HepG2 (cell line): ENCODE measurements at regions not wholly inside any gene's neighbourhood (a gene's known extent, or its start where the extent isn't known, plus 50 kb on each side); places are given as distances from the start of the nearest gene placed in this dataset.

Source experiments
- ATAC-seq: fragments of 200-7000 bp; cut with Tn5 transposase; 3 replicates; pipeline ENCODE4 v1.9.1; 2020; ENCODE audit warnings: mild to moderate bottlenecking, moderate library complexity
- BruUV-seq: library from RNA; stranded (reverse); fragments of 400-500 nt; replicated peaks from 2 replicates; lab custom pipeline; 2021; lab: Mats Ljungman, UMichigan
- CTCF ChIA-PET: fragments of 300-600 bp; formaldehyde crosslinking; extraction: SDS; loops from one replicate; lab custom pipeline; 2021; ENCODE audit warnings: low total read pairs, inconsistent platforms, low intra/inter-chr PET ratio; lab: Yijun Ruan, JAX
- POLR2A ChIA-PET: fragments of 350-600 bp; sonication (Branson Sonifier 250); formaldehyde crosslinking; loops from one replicate; lab custom pipeline; 2020; ENCODE audit warnings: antibody characterized with exemption, inconsistent platforms; lab: Yijun Ruan, JAX
- DNase-seq: peaks from one replicate; pipeline ENCODE4 v3.0.0-alpha.2; 2015; ENCODE audit warnings: low spot score
- FAIRE-seq: peaks from 3 replicates; lab custom pipeline; 2011; peaks lifted over from hg19 to GRCh38; lab: Jason Lieb, UNC
- H2AFZ ChIP-seq: one replicate; pipeline ENCODE4 v1.6.1; 2011; ENCODE audit warnings: low read length, inconsistent platforms
- H3K27ac ChIP-seq: fragments of 300-600 bp; 3 replicates; pipeline ENCODE4 v1.8.0; 2011; ENCODE audit warnings: mixed run types, mild to moderate bottlenecking, mixed read lengths, low read length, inconsistent platforms; ENCODE audit not compliant: insufficient read depth; ENCODE audit errors: extremely low read length
- H3K27me3 ChIP-seq, 2 experiments: fragments of 200-600 bp in 1 of 2; 2 replicates in 1 of 2; 3 replicates in 1 of 2; pipeline versions ENCODE4 v1.6.0 to v1.8.0; 2011; ENCODE audit warnings: low read length in 2 of 2, mild to moderate bottlenecking in 2 of 2, moderate library complexity in 2 of 2, inconsistent platforms in 1 of 2; ENCODE audit not compliant: insufficient read depth in 2 of 2, control insufficient read depth in 1 of 2
- H3K36me3 ChIP-seq, 2 experiments: fragments of 200-600 bp in 1 of 2; replicated peaks in 1 of 2; 2 replicates in 1 of 2; 3 replicates in 1 of 2; pipeline versions ENCODE4 v1.5.1 to v1.8.0; 2011; ENCODE audit warnings: low read length in 2 of 2, inconsistent platforms in 1 of 2; ENCODE audit not compliant: insufficient read depth in 2 of 2, control insufficient read depth in 1 of 2
- H3K4me1 ChIP-seq: 2 replicates; pipeline ENCODE4 v1.5.1; 2012; ENCODE audit warnings: low read length, inconsistent platforms; ENCODE audit not compliant: insufficient read depth
- H3K4me2 ChIP-seq: 2 replicates; pipeline ENCODE4 v1.6.0; 2011; ENCODE audit warnings: low read depth, low read length, inconsistent platforms
- H3K4me3 ChIP-seq, 3 experiments: fragments of 200-600 bp in 1 of 3; sonication (generic), shearing (Covaris generic) in 1 of 3; replicated peaks in 1 of 3; 2 replicates each; pipeline ENCODE4 v1.5.1; 2011 to 2016; ENCODE audit warnings: low read length in 3 of 3, inconsistent platforms in 2 of 3, low read depth in 2 of 3, mild to moderate bottlenecking in 2 of 3, control low read depth in 1 of 3, mixed read lengths in 1 of 3; ENCODE audit not compliant: insufficient read depth in 1 of 3
- H3K79me2 ChIP-seq: one replicate; pipeline ENCODE4 v1.6.1; 2011; ENCODE audit warnings: low read length, inconsistent platforms; ENCODE audit not compliant: insufficient read depth
- H3K9ac ChIP-seq: 2 replicates; pipeline ENCODE4 v1.6.0; 2011; ENCODE audit warnings: mild to moderate bottlenecking, low read depth, low read length, inconsistent platforms; ENCODE audit not compliant: insufficient read depth
- H3K9me3 ChIP-seq: 2 replicates; pipeline ENCODE4 v1.5.1; 2012; ENCODE audit warnings: mild to moderate bottlenecking, low read length
- H4K20me1 ChIP-seq: 2 replicates; pipeline ENCODE4 v1.6.0; 2011; ENCODE audit warnings: inconsistent platforms, mild to moderate bottlenecking, low read length, moderate library complexity; ENCODE audit not compliant: insufficient read depth
- CCDC6 ChIP-seq: sonication (generic); formaldehyde crosslinking; IDR thresholded peaks from 2 replicates; pipeline ENCODE4 v1.8.1; 2022; ENCODE audit warnings: mild to moderate bottlenecking, missing genetic modification reagents, moderate library complexity
- EP300 ChIP-seq, 3 experiments: sonication (generic) in 1 of 3; formaldehyde crosslinking in 1 of 3; IDR thresholded peaks; 2 replicates each; pipeline versions ENCODE4 v1.5.1 to v1.6.1; 2011 to 2020; ENCODE audit warnings: low read depth in 2 of 3, low read length in 2 of 3, borderline replicate concordance in 1 of 3, improper control_type of control experiment in 1 of 3, mild to moderate bottlenecking in 1 of 3, missing genetic modification reagents in 1 of 3, moderate library complexity in 1 of 3
- HES4 ChIP-seq: sonication (generic); formaldehyde crosslinking; IDR thresholded peaks from 2 replicates; pipeline ENCODE4 v1.9.0; 2021; ENCODE audit warnings: mild to moderate bottlenecking, missing genetic modification reagents, borderline replicate concordance
- KDM6A ChIP-seq: IDR thresholded peaks from 2 replicates; pipeline ENCODE4 v1.6.1; 2016; ENCODE audit warnings: low read depth
- NBN ChIP-seq: fragments of 450-650 bp; conservative IDR thresholded peaks from 2 replicates; pipeline ENCODE4 v1.6.1; 2017
- NPAS2 ChIP-seq: sonication (generic); formaldehyde crosslinking; IDR thresholded peaks from 2 replicates; pipeline ENCODE4 v1.8.0; 2022; ENCODE audit warnings: mild to moderate bottlenecking, missing genetic modification reagents, borderline replicate concordance
- PHF8 ChIP-seq: sonication (generic); formaldehyde crosslinking; IDR thresholded peaks from 2 replicates; pipeline ENCODE4 v1.5.0; 2020; ENCODE audit warnings: missing genetic modification reagents
- SNAI1 ChIP-seq: sonication (generic); formaldehyde crosslinking; IDR thresholded peaks from 2 replicates; pipeline ENCODE4 v1.5.0; 2020; ENCODE audit warnings: mild to moderate bottlenecking, missing genetic modification reagents, borderline replicate concordance
- SP1 ChIP-seq, 2 experiments: fragments of 450-650 bp in 1 of 2; sonication (generic) in 1 of 2; formaldehyde crosslinking in 1 of 2; IDR thresholded peaks; 2 replicates each; pipeline versions ENCODE4 v1.4.0 to v1.6.1; 2016 to 2020; ENCODE audit warnings: missing genetic modification reagents in 1 of 2
- ZFP36L2 ChIP-seq: sonication (generic); formaldehyde crosslinking; IDR thresholded peaks from 2 replicates; pipeline ENCODE4 v1.4.0; 2020; ENCODE audit warnings: missing genetic modification reagents
- ZMYM3 ChIP-seq: sonication (generic); formaldehyde crosslinking; IDR thresholded peaks from 2 replicates; pipeline ENCODE4 v1.5.1; 2020; ENCODE audit warnings: mild to moderate bottlenecking, missing genetic modification reagents
- ZNF326 ChIP-seq: sonication (generic); formaldehyde crosslinking; IDR thresholded peaks from 2 replicates; pipeline ENCODE4 v1.4.0; 2020; ENCODE audit warnings: missing genetic modification reagents, borderline replicate concordance
- ZNF619 ChIP-seq: sonication (generic); formaldehyde crosslinking; IDR thresholded peaks from 2 replicates; pipeline ENCODE4 v1.4.0; 2020; ENCODE audit warnings: mild to moderate bottlenecking, missing genetic modification reagents
- ZNF672 ChIP-seq: sonication (generic); formaldehyde crosslinking; IDR thresholded peaks from 2 replicates; pipeline ENCODE4 v1.8.1; 2022; ENCODE audit warnings: missing genetic modification reagents
- ZNF75D ChIP-seq: sonication (generic); formaldehyde crosslinking; IDR thresholded peaks from 2 replicates; pipeline ENCODE4 v1.8.1; 2023; ENCODE audit warnings: missing genetic modification reagents, mild to moderate bottlenecking, borderline replicate concordance
- ZSCAN29 ChIP-seq: sonication (generic); formaldehyde crosslinking; conservative IDR thresholded peaks from 2 replicates; pipeline ENCODE4 v1.4.0; 2020; ENCODE audit warnings: mild to moderate bottlenecking, missing genetic modification reagents
- WGBS: methylation state at CpG from one replicate; pipeline ENCODE4 v1.1.6; 2017; ENCODE audit warnings: low lambda C conversion rate; 5-methylcytosine and 5-hydroxymethylcytosine counted together
- in situ Hi-C: cut with HindIII; loops from 2 replicates; pipeline ENCODE4 v1.10.0; 2017; ENCODE audit warnings: low pct_unique_long_range_greater_than_20kb; ENCODE audit not compliant: extremely low pct_ligation_motif_present
- intact Hi-C: fragments of 100-400 bp; cut with micrococcal nuclease; formaldehyde crosslinking; loops from one replicate; pipeline ENCODE4 v1.10.0; 2022; ENCODE audit not compliant: unreplicated experiment
- TF ChIP-seq, protein P1 (sequence below): conservative IDR thresholded peaks from 2 replicates; pipeline ENCODE4 v1.6.1; 2018; ENCODE audit warnings: missing genetic modification reagents
- TF ChIP-seq, protein P2 (sequence below): sonication (generic); formaldehyde crosslinking; IDR thresholded peaks from 2 replicates; pipeline ENCODE4 v1.5.0; 2020; ENCODE audit warnings: missing genetic modification reagents
- TF ChIP-seq, protein P3 (sequence below): sonication (generic); formaldehyde crosslinking; IDR thresholded peaks from 2 replicates; pipeline ENCODE4 v1.8.1; 2023; ENCODE audit warnings: mild to moderate bottlenecking, moderate library complexity, missing genetic modification reagents

DNA sequence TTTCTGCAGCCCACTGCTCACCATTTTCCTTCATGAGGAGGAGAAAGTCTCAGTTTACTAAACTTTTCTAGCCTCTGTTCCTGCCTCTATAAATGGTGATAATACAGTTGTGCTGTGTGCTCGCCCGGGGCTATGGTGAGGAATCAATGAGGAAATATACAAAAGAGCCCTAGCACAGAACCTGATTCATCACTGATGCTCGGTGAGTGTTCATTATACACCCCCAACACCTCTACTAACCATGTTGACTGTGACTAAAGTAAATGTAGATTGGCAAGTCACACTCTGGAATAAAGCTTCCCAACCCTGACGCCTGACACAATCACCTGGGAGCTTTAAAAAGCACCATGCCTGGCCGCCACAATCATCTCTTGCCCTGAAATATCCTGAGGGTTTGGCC is 118.8 kb upstream of the CYP1B1 start:
- WGBS = 16% methylated on average over 5 of the region's 5 CpGs
- DNase-seq (no peak), ATAC-seq (no peak), FAIRE-seq (no peak)
- Histone ChIP-seq H2AFZ (no peak overlapping the region), H3K9me3 (no peaks in the 10 kb centered on the region), H3K27me3 (peaks cover 0 to 16% of the 10 kb centered on the region in 2 experiments; a peak in 2 of 5 replicates), H3K79me2 (no peaks in the 10 kb centered on the region), H3K9ac (no peak overlapping the region), H4K20me1 (no peaks in the 10 kb centered on the region), H3K4me3 (no peak overlapping the region), H3K4me1 (no peaks in the 10 kb centered on the region), H3K36me3 (no peaks in the 10 kb centered on the region), H3K27ac (no peak overlapping the region), H3K4me2 (no peak overlapping the region)
- no peak for TF ChIP-seq CCDC6 (CRISPR knock-in tag)
- no peak for TF ChIP-seq ZNF619
- TF ChIP-seq, protein P1, sequence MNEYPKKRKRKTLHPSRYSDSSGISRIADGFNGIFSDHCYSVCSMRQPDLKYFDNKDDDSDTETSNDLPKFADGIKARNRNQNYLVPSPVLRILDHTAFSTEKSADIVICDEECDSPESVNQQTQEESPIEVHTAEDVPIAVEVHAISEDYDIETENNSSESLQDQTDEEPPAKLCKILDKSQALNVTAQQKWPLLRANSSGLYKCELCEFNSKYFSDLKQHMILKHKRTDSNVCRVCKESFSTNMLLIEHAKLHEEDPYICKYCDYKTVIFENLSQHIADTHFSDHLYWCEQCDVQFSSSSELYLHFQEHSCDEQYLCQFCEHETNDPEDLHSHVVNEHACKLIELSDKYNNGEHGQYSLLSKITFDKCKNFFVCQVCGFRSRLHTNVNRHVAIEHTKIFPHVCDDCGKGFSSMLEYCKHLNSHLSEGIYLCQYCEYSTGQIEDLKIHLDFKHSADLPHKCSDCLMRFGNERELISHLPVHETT (CRISPR knock-in tag) = no peak
- TF ChIP-seq ZMYM3 (CRISPR knock-in tag) = no peak
- TF ChIP-seq SNAI1 (CRISPR knock-in tag) = no peak
- TF ChIP-seq ZNF672 (CRISPR knock-in tag) = no peak
- no peak for TF ChIP-seq EP300 (IDR thresholded peaks at IDR 0.05; ENCODE audit: low read depth in 2 of 2, low read length in 2 of 2)
- no peak for TF ChIP-seq EP300 (CRISPR knock-in tag; IDR thresholded peaks at IDR 0.05; ENCODE audit: borderline replicate concordance)
- TF ChIP-seq, protein P2, sequence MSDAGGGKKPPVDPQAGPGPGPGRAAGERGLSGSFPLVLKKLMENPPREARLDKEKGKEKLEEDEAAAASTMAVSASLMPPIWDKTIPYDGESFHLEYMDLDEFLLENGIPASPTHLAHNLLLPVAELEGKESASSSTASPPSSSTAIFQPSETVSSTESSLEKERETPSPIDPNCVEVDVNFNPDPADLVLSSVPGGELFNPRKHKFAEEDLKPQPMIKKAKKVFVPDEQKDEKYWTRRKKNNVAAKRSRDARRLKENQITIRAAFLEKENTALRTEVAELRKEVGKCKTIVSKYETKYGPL (CRISPR knock-in tag) = no peak
- TF ChIP-seq NBN = no peak
- no peak for TF ChIP-seq PHF8 (CRISPR knock-in tag)
- TF ChIP-seq KDM6A = no peak
- TF ChIP-seq, protein P3, sequence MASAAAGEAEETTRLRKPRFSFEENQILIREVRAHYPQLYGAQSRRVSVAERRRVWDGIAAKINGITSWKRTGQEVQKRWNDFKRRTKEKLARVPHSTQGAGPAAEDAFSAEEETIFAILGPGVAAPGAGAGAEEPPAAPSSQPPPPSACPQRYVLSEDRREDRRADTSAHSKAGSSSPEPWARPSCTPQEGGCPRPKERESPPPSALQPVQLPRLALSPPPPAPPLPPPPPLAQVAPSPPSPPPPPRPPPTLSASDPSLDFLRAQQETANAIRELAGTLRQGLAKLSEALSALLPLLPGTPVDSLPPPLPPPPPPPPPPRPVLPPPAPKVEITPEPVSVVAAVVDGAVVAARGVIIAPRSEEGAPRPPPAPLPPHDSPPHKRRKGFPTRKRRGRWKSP (CRISPR knock-in tag) = no peak
- TF ChIP-seq NPAS2 (CRISPR knock-in tag) = no peak
- no peak for TF ChIP-seq ZFP36L2 (CRISPR knock-in tag)
- no peak for TF ChIP-seq SP1 (IDR thresholded peaks at IDR 0.05)
- no peak for TF ChIP-seq SP1 (CRISPR knock-in tag; IDR thresholded peaks at IDR 0.05)
- TF ChIP-seq ZNF326 (CRISPR knock-in tag) = no peak
- no peak for TF ChIP-seq ZSCAN29
- no peak for TF ChIP-seq ZNF75D (CRISPR knock-in tag)
- no peak for TF ChIP-seq HES4 (CRISPR knock-in tag)
- intact Hi-C loops = no loop called here
- no TSS peak for BruUV-seq
- in situ Hi-C loops = no loop called here
- POLR2A ChIA-PET = no interaction called here
- CTCF ChIA-PET = no interaction called here
